Neural cell (in vitro differentiated cells): ENCODE measurements at regions not wholly inside any gene's neighbourhood (a gene's known extent, or its start where the extent isn't known, plus 50 kb on each side); places are given as distances from the start of the nearest gene placed in this dataset.
"Not testable (repeated sequence)": the region's sequence is repeated elsewhere in the genome, so short reads cannot be mapped to it uniquely, and the experiment has no call there.

Experiments used
- H2AFZ ChIP-seq: fragments of 200-600, 300-800 bp; sonication (generic), shearing (Covaris generic); 2 replicates; pipeline ENCODE4 v1.6.0; 2014; ENCODE audit warnings: low read depth, mild to moderate bottlenecking, antibody characterized with exemption, low read length, moderate library complexity
- H3F3A ChIP-seq: fragments of 200-600 bp; shearing (Covaris generic); 2 replicates; pipeline ENCODE4 v1.6.1; 2016; ENCODE audit warnings: mild to moderate bottlenecking, moderate library complexity, mixed read lengths, antibody characterized with exemption, low read length; ENCODE audit not compliant: insufficient read depth, poor library complexity, severe bottlenecking
- H3K27ac ChIP-seq: fragments of 200-600, 300-800 bp; sonication (generic), shearing (Covaris generic); 2 replicates; pipeline ENCODE4 v1.5.1; 2014; ENCODE audit warnings: mild to moderate bottlenecking, low read length, moderate library complexity
- H3K27me3 ChIP-seq: fragments of 300-800, 200-600 bp; sonication (generic), shearing (Covaris generic); 2 replicates; pipeline ENCODE4 v1.6.0; 2014; ENCODE audit warnings: mild to moderate bottlenecking, low read depth, low read length, moderate library complexity; ENCODE audit not compliant: insufficient read depth
- H3K36me3 ChIP-seq: fragments of 300-800, 200-600 bp; sonication (generic), shearing (Covaris generic); 2 replicates; pipeline ENCODE4 v1.5.1; 2014; ENCODE audit warnings: mild to moderate bottlenecking, antibody characterized with exemption, low read length, moderate library complexity; ENCODE audit not compliant: insufficient read depth
- H3K4me2 ChIP-seq: fragments of 300-800, 200-600 bp; sonication (generic), shearing (Covaris generic); 2 replicates; pipeline ENCODE4 v1.6.0; 2014; ENCODE audit warnings: mild to moderate bottlenecking, low read length
- H3K4me3 ChIP-seq: fragments of 300-800, 200-600 bp; sonication (generic), shearing (Covaris generic); 2 replicates; pipeline ENCODE4 v1.5.1; 2014; ENCODE audit warnings: mild to moderate bottlenecking, low read length, moderate library complexity
- H3K79me2 ChIP-seq: fragments of 200-600 bp; shearing (Covaris generic); replicated peaks from 2 replicates; pipeline ENCODE4 v1.6.0; 2014; ENCODE audit warnings: mild to moderate bottlenecking, low read length, moderate library complexity; ENCODE audit not compliant: insufficient read depth
- H3K9ac ChIP-seq: fragments of 300-800, 200-600 bp; sonication (generic), shearing (Covaris generic); 2 replicates; pipeline ENCODE4 v1.6.1; 2016; ENCODE audit warnings: mild to moderate bottlenecking, low read length, mixed read lengths
- H3K9me2 ChIP-seq: fragments of 200-600 bp; shearing (Covaris generic); 2 replicates; pipeline ENCODE4 v1.6.1; 2016; ENCODE audit warnings: mild to moderate bottlenecking, low read length, mixed read lengths; ENCODE audit not compliant: insufficient read depth
- H3K9me3 ChIP-seq: fragments of 200-600, 300-800 bp; sonication (generic), shearing (Covaris generic); 2 replicates; pipeline ENCODE4 v1.6.1; 2016; ENCODE audit warnings: mild to moderate bottlenecking, mixed run types, low read length, moderate library complexity, mixed read lengths
- H4K20me1 ChIP-seq: fragments of 200-600 bp; shearing (Covaris generic); 2 replicates; pipeline ENCODE4 v1.6.1; 2016; ENCODE audit warnings: mild to moderate bottlenecking, mixed run types; ENCODE audit not compliant: insufficient read depth
- CTCF ChIP-seq: fragments of 450-650 bp; IDR thresholded peaks from 2 replicates; pipeline ENCODE4 v1.5.1; 2014; ENCODE audit warnings: antibody characterized with exemption, mild to moderate bottlenecking, moderate library complexity; ENCODE audit not compliant: poor library complexity, severe bottlenecking
- EZH2 ChIP-seq: fragments of 200-600, 300-800 bp; shearing (Covaris generic), sonication (generic); IDR thresholded peaks from 2 replicates; pipeline ENCODE4 v1.6.1; 2014; ENCODE audit warnings: antibody characterized with exemption, low read length, borderline replicate concordance, mild to moderate bottlenecking; ENCODE audit not compliant: insufficient read depth, poor library complexity, severe bottlenecking
- MXI1 ChIP-seq: fragments of 450-650 bp; conservative IDR thresholded peaks from 2 replicates; pipeline ENCODE4 v1.6.1; 2014; ENCODE audit warnings: antibody characterized with exemption, mild to moderate bottlenecking; ENCODE audit not compliant: poor library complexity, severe bottlenecking
- POLR2AphosphoS5 ChIP-seq: IDR thresholded peaks from 2 replicates; pipeline ENCODE4 v1.6.1; 2012
- RAD21 ChIP-seq: fragments of 450-650 bp; conservative IDR thresholded peaks from 2 replicates; pipeline ENCODE4 v1.6.1; 2014; ENCODE audit warnings: antibody characterized with exemption, mild to moderate bottlenecking, moderate library complexity
- SMC3 ChIP-seq: fragments of 450-650 bp; conservative IDR thresholded peaks from 2 replicates; pipeline ENCODE4 v1.6.1; 2014; ENCODE audit warnings: antibody characterized with exemption, mild to moderate bottlenecking, moderate library complexity; ENCODE audit not compliant: poor library complexity
- TAF1 ChIP-seq: IDR thresholded peaks from 2 replicates; pipeline ENCODE4 v1.6.1; 2012; ENCODE audit warnings: low read depth
- TF ChIP-seq, protein P1 (sequence below): IDR thresholded peaks from 2 replicates; pipeline ENCODE4 v1.6.1; 2012; ENCODE audit warnings: borderline replicate concordance

DNA sequence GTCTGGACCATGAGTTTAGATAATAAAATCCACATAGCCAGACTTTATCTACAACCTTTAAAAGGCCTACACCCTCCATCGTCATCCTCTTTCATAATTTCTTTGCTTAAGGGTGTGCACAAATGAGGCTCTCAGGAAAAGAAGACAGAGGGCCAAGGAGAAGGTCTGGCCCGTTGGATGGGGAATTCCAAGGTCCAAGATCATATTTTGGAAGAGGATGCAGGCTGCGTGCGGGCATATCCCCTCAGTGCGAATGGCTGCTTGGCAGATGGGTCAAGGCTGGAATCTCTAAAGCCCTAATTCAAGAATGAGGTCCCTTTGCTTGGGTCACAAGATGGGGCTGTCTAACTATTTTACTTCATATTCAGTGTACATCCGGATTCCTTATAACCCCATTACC is 782.2 kb upstream of the NCAM2 start:
- Histone ChIP-seq H3K27ac (no peak overlapping the region), H3K27me3 (no peaks in the 10 kb centered on the region), H3K9ac (no peak overlapping the region)

GRCh38 chr21:20220586-20220985 is 777.6 kb upstream of the NCAM2 start:
- no peak overlapping the region for H3K9ac ChIP-seq
- no peaks in the 10 kb centered on the region for H3K9me2 ChIP-seq
- H3K27ac ChIP-seq, result no peak overlapping the region
- H3K79me2 ChIP-seq, result no peaks in the 10 kb centered on the region
- no peaks in the 10 kb centered on the region for H3K9me3 ChIP-seq
- H3K4me3 ChIP-seq, result no peak overlapping the region
- TF ChIP-seq TAF1 (no peak), EZH2 (no peak), RAD21 (no peak), MXI1 (no peak), SMC3 (no peak), CTCF (no peak), POLR2AphosphoS5 (no peak)
- TF ChIP-seq, protein P1, sequence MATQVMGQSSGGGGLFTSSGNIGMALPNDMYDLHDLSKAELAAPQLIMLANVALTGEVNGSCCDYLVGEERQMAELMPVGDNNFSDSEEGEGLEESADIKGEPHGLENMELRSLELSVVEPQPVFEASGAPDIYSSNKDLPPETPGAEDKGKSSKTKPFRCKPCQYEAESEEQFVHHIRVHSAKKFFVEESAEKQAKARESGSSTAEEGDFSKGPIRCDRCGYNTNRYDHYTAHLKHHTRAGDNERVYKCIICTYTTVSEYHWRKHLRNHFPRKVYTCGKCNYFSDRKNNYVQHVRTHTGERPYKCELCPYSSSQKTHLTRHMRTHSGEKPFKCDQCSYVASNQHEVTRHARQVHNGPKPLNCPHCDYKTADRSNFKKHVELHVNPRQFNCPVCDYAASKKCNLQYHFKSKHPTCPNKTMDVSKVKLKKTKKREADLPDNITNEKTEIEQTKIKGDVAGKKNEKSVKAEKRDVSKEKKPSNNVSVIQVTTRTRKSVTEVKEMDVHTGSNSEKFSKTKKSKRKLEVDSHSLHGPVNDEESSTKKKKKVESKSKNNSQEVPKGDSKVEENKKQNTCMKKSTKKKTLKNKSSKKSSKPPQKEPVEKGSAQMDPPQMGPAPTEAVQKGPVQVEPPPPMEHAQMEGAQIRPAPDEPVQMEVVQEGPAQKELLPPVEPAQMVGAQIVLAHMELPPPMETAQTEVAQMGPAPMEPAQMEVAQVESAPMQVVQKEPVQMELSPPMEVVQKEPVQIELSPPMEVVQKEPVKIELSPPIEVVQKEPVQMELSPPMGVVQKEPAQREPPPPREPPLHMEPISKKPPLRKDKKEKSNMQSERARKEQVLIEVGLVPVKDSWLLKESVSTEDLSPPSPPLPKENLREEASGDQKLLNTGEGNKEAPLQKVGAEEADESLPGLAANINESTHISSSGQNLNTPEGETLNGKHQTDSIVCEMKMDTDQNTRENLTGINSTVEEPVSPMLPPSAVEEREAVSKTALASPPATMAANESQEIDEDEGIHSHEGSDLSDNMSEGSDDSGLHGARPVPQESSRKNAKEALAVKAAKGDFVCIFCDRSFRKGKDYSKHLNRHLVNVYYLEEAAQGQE, result no peak
- H2AFZ ChIP-seq, result no peak overlapping the region
- no peaks in the 10 kb centered on the region for H3K27me3 ChIP-seq
- H3K36me3 ChIP-seq, result no peaks in the 10 kb centered on the region
- H4K20me1 ChIP-seq, result no peaks in the 10 kb centered on the region
- no peaks in the 10 kb centered on the region for H3F3A ChIP-seq
- H3K4me2 ChIP-seq, result no peak overlapping the region

More for the DNA sequence above, 782.2 kb upstream of the NCAM2 start:
- no peak for TF ChIP-seq EZH2
- TF ChIP-seq, protein P1, result no peak
- no peak for TF ChIP-seq TAF1
- TF ChIP-seq RAD21, result no peak
- Histone ChIP-seq H3K9me2 (no peaks in the 10 kb centered on the region), H3K9me3 (no peaks in the 10 kb centered on the region), H3K79me2 (no peaks in the 10 kb centered on the region), H3K4me3 (no peak overlapping the region), H2AFZ (no peak overlapping the region), H3F3A (no peaks in the 10 kb centered on the region), H4K20me1 (no peaks in the 10 kb centered on the region), H3K36me3 (no peaks in the 10 kb centered on the region), H3K4me2 (no peak overlapping the region)

- not testable (repeated sequence) for H2AFZ ChIP-seq, H4K20me1 ChIP-seq, H3K9me3 ChIP-seq, H3F3A ChIP-seq, H3K9ac ChIP-seq, H3K4me3 ChIP-seq, H3K36me3 ChIP-seq, H3K79me2 ChIP-seq, H3K4me2 ChIP-seq, H3K9me2 ChIP-seq, H3K27ac ChIP-seq, H3K27me3 ChIP-seq
Measured at GRCh38 chr21:20221981-20222380, 776.2 kb upstream of the NCAM2 start.

DNA sequence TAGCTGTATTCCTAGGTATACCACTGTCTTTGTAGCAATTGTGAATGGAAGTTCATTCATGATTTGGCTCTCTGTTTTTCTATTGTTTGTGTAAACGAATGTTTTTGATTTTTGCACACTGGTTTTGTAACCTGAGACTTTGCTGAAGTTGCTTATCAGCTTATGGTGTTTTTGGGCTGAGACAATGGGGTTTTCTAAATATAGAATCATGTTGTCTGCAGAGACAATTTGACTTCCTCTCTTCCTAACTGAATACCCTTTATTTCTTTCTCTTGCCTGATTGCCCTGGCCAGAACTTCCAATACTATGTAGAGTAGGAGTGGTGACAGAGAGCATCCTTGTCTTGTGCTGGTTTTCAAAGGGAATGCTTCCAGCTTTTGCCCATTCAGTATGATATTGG is 761.6 kb upstream of the NCAM2 start:
- not testable (repeated sequence) for H3K27me3 ChIP-seq, H3K9me2 ChIP-seq, H3K27ac ChIP-seq, H4K20me1 ChIP-seq, H3K4me3 ChIP-seq, H3K36me3 ChIP-seq, H3F3A ChIP-seq, H2AFZ ChIP-seq, H3K9me3 ChIP-seq, H3K9ac ChIP-seq, H3K4me2 ChIP-seq, H3K79me2 ChIP-seq
